Gastrocnemius medialis (tissue), 4 donors: ENCODE measurements at regions not wholly inside any gene's neighbourhood (a gene's known extent, or its start where the extent isn't known, plus 50 kb on each side); places are given as distances from the start of the nearest gene placed in this dataset.

Experiments
- POLR2A ChIP-seq, 2 donors: fragments of 450-650 bp; IDR thresholded peaks; one replicate each; pipeline ENCODE4 v1.6.1; 2017; ENCODE audit warnings: antibody characterized with exemption in 2 of 2, mild to moderate bottlenecking in 2 of 2, moderate library complexity in 2 of 2
- TF ChIP-seq, protein P1 (sequence below), 5 experiments: fragments of 450-650 bp in 3 of 5; fragments of 200-600 bp in 2 of 5; sonication (generic) in 2 of 5; IDR thresholded peaks in 4 of 5; conservative IDR thresholded peaks in 1 of 5; 1 replicate in 4 of 5; 2 replicates in 1 of 5; pipeline ENCODE4 v1.5.1; 2016 to 2019; ENCODE audit warnings: antibody characterized with exemption in 5 of 5, mild to moderate bottlenecking in 3 of 5, moderate library complexity in 3 of 5

DNA sequence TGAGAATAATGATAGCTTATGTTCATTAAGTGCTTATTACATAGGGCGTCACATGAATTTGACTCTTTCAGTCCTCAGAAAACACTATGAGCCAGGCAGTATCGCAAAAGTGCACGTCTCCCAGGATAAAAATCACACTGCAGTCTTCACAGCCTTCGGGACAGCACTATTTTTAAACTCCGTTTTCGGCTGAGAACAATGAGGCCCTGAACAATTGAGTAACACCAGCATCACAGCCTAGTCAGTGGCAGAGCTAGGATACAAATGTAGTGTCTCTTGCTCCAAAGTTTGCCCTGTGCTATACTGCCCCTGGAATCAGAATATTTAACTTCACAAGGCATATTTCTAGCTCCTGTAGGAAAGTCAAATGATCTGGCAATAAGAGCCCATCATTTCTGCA, 852.1 kb upstream of the SEMA6D start:
- TF ChIP-seq, protein P1, sequence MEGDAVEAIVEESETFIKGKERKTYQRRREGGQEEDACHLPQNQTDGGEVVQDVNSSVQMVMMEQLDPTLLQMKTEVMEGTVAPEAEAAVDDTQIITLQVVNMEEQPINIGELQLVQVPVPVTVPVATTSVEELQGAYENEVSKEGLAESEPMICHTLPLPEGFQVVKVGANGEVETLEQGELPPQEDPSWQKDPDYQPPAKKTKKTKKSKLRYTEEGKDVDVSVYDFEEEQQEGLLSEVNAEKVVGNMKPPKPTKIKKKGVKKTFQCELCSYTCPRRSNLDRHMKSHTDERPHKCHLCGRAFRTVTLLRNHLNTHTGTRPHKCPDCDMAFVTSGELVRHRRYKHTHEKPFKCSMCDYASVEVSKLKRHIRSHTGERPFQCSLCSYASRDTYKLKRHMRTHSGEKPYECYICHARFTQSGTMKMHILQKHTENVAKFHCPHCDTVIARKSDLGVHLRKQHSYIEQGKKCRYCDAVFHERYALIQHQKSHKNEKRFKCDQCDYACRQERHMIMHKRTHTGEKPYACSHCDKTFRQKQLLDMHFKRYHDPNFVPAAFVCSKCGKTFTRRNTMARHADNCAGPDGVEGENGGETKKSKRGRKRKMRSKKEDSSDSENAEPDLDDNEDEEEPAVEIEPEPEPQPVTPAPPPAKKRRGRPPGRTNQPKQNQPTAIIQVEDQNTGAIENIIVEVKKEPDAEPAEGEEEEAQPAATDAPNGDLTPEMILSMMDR (IDR thresholded peaks at IDR 0.05 in 4 of 5, conservative IDR thresholded peaks at IDR 0.05 in 1 of 5): no peak
- TF ChIP-seq POLR2A (IDR thresholded peaks at IDR 0.05): no peak
